ENCODE measurements at regions not wholly inside any gene's neighbourhood (a gene's known extent, or its start where the extent isn't known, plus 50 kb on each side); places are given as distances from the start of the nearest gene placed in this dataset.
A peak's percentile ranks its signal among the peaks of the same experiment; 100 is the strongest.

DNA sequence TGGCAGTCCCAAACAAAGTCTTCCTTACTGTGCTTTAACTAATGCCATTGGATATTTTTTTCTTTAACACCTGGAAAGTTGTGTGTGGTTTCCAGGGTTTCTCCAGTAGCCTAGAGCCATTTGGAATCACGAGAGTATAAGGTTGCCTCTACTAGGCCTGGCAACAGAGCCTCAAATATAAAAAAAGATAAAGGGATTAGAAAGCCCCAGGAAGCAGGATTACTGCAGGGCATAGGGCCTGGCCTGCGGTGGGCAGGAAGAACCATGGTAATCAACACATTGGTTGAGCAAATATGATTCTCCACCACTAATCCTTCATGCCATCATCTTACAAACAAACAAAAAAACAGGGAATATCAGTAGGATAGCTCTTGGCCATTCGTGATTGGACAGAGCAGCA is 177.8 kb upstream of the GGTLC1 start:
- H3K9me3 ChIP-seq, result peaks cover 0 to 5% (median 0%) of the 10 kb centered on the region in 4 donors

GRCh38 chr20:24166123-24166381 is 177.5 kb upstream of the GGTLC1 start:
- 51 to 58% methylated on average over 4 of the region's 4 CpGs for WGBS, 2 donors
- TF ChIP-seq EP300 (IDR thresholded peaks at IDR 0.05) (no peak), POLR2A (IDR thresholded peaks at IDR 0.05) (no peak)
- TF ChIP-seq, protein P1, sequence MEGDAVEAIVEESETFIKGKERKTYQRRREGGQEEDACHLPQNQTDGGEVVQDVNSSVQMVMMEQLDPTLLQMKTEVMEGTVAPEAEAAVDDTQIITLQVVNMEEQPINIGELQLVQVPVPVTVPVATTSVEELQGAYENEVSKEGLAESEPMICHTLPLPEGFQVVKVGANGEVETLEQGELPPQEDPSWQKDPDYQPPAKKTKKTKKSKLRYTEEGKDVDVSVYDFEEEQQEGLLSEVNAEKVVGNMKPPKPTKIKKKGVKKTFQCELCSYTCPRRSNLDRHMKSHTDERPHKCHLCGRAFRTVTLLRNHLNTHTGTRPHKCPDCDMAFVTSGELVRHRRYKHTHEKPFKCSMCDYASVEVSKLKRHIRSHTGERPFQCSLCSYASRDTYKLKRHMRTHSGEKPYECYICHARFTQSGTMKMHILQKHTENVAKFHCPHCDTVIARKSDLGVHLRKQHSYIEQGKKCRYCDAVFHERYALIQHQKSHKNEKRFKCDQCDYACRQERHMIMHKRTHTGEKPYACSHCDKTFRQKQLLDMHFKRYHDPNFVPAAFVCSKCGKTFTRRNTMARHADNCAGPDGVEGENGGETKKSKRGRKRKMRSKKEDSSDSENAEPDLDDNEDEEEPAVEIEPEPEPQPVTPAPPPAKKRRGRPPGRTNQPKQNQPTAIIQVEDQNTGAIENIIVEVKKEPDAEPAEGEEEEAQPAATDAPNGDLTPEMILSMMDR (IDR thresholded peaks at IDR 0.05), result no peak
- Histone ChIP-seq H3K36me3 (no peaks in the 10 kb centered on the region), H3K4me1 (no peaks in the 10 kb centered on the region), H3K27ac (no peak overlapping the region), H3K27me3 (no peaks in the 10 kb centered on the region), H3K4me3 (no peak overlapping the region), H3K9me3 (peaks cover 0 to 5% (median 0%) of the 10 kb centered on the region in 4 donors)
- no peak for DNase-seq (ENCODE audit: low spot score in 2 of 2)

More for the DNA sequence above, 177.8 kb upstream of the GGTLC1 start:
- Histone ChIP-seq H3K4me1 (no peaks in the 10 kb centered on the region), H3K4me3 (no peak overlapping the region), H3K27ac (no peak overlapping the region), H3K27me3 (no peaks in the 10 kb centered on the region), H3K36me3 (no peaks in the 10 kb centered on the region)
- DNase-seq (ENCODE audit: low spot score in 2 of 2), result no peak
- 80 to 84% methylated on average over 3 of the region's 3 CpGs for WGBS, 2 donors
- no peak for TF ChIP-seq EP300 (IDR thresholded peaks at IDR 0.05)
- no peak for TF ChIP-seq POLR2A (IDR thresholded peaks at IDR 0.05)
- TF ChIP-seq, protein P1 (IDR thresholded peaks at IDR 0.05), result no peak

DNA sequence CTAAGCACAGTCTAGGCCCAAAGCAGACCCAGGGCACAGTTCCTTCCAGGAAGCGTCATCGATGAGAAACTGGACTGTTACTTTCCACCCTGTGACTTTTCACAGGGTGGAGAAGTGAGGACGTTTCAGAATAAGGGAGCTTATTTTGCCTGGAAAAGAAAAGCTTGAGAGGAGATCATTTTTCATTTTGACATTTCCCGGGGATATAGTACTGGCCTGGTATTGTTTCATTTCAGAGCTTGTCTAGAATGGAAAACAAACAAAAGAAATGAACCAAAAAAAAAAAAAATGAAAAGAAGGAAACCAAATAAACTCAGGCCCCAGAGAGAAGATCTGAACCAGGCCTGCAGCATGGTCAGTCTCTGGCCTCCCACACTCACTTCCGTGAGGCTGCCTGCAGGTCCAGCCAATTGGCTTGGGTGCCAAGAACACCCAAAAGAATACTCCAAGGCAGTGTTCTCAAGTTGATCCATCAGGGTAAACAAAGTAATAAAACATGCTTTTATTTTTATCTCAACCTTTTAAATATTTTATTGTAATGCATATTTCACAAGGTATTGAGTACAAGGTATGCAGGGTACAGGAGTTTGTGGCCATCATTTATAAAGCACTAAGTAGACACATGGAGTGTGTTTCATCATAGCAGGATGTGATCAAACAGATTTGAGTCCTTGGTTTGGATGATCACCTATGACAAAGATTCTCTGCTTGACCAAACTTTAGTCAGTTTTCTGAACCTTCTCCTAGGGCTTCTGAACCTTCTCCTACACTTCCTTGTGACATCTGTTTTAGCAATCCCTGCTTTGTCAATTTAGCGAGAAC is 176.9 kb upstream of the GGTLC1 start:
- Histone ChIP-seq H3K36me3 (no peaks in the 10 kb centered on the region), H3K4me3 (no peak overlapping the region), H3K9me3 (peaks cover 0 to 5% (median 0%) of the 10 kb centered on the region in 4 donors), H3K27ac (peak overlapping the region in 1 of 4 donors; percentile 20), H3K27me3 (no peaks in the 10 kb centered on the region), H3K4me1 (no peaks in the 10 kb centered on the region)
- TF ChIP-seq EP300 (IDR thresholded peaks at IDR 0.05), result no peak
- no peak for TF ChIP-seq POLR2A (IDR thresholded peaks at IDR 0.05)
- TF ChIP-seq, protein P1 (IDR thresholded peaks at IDR 0.05), result no peak
- no peak for DNase-seq (ENCODE audit: low spot score in 2 of 2)
- WGBS, 2 donors, result 32 to 36% methylated on average over 6 of the region's 6 CpGs

DNA sequence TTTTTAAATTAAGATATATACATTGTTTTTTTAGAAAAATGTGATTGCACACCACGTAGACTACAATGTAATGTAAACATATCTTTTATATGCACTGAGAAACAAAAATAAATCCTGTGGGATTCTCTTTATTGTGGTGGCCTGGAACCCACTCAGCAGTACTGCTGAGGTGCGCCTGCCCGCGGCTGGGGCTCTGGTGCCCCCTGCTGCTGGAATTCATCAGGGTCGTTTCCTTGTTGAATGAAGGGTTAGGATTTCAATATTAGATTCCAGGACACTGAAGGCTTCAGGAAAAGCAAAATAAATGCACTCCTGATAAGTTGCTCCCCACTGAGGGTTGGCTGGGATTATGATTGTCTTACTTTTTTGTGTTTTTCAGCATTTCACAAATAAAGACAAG is 175.8 kb upstream of the GGTLC1 start:
- Histone ChIP-seq H3K4me1 (no peaks in the 10 kb centered on the region), H3K36me3 (no peaks in the 10 kb centered on the region), H3K27me3 (no peaks in the 10 kb centered on the region), H3K9me3 (peaks cover 0 to 5% (median 0%) of the 10 kb centered on the region in 4 donors), H3K27ac (no peak overlapping the region), H3K4me3 (no peak overlapping the region)
- no peak for DNase-seq (ENCODE audit: low spot score in 2 of 2)
- TF ChIP-seq POLR2A (IDR thresholded peaks at IDR 0.05), result no peak
- TF ChIP-seq, protein P1 (IDR thresholded peaks at IDR 0.05), result no peak
- no peak for TF ChIP-seq EP300 (IDR thresholded peaks at IDR 0.05)
- WGBS, 2 donors, result 50% methylated on average over 5 of the region's 5 CpGs

- no peaks in the 10 kb centered on the region for H3K4me1 ChIP-seq
- no peaks in the 10 kb centered on the region for H3K27me3 ChIP-seq
- peaks cover 0 to 5% (median 0%) of the 10 kb centered on the region in 4 donors for H3K9me3 ChIP-seq
- no peak for DNase-seq (ENCODE audit: low spot score in 2 of 2)
- H3K27ac ChIP-seq, result no peak overlapping the region
- no peaks in the 10 kb centered on the region for H3K36me3 ChIP-seq
- no peak overlapping the region for H3K4me3 ChIP-seq
- WGBS, 2 donors, result 77 to 81% methylated on average over 2 of the region's 2 CpGs
- TF ChIP-seq EP300 (IDR thresholded peaks at IDR 0.05) (no peak), POLR2A (IDR thresholded peaks at IDR 0.05) (no peak)
- TF ChIP-seq, protein P1 (IDR thresholded peaks at IDR 0.05), result no peak
Observed at GRCh38 chr20:24163506-24163905, 174.9 kb upstream of the GGTLC1 start.

All from tibial nerve (tissue), 4 donors.